Uterus (tissue), 3 donors: ENCODE measurements at regions not wholly inside any gene's neighbourhood (a gene's known extent, or its start where the extent isn't known, plus 50 kb on each side); places are given as distances from the start of the nearest gene placed in this dataset.

ENCODE experiments used
- DNase-seq, 2 donors: peaks; one replicate each; pipeline ENCODE4 v3.0.0-alpha.2; 2019 to 2020
- H3K27ac ChIP-seq, 2 donors: fragments of 200-600 bp; sonication (generic); 1 replicate in 1 of 2; 2 replicates in 1 of 2; pipeline ENCODE4 v1.5.1; 2016 to 2018
- H3K27me3 ChIP-seq, 2 donors: fragments of 200-600 bp; sonication (generic); one replicate each; pipeline ENCODE4 v1.5.1; 2018 to 2019; ENCODE audit warnings: control low read depth in 1 of 2
- H3K36me3 ChIP-seq, 2 donors: fragments of 200-600 bp; sonication (generic); one replicate each; pipeline ENCODE4 v1.5.1; 2019; ENCODE audit warnings: control low read depth in 1 of 2
- H3K4me1 ChIP-seq, 2 donors: fragments of 200-600 bp; sonication (generic); one replicate each; pipeline ENCODE4 v1.5.1; 2018 to 2019; ENCODE audit warnings: control low read depth in 1 of 2
- H3K4me3 ChIP-seq, 2 donors: fragments of 200-600 bp; sonication (generic); 1 replicate in 1 of 2; 2 replicates in 1 of 2; pipeline ENCODE4 v1.5.1; 2018 to 2019; ENCODE audit warnings: mild to moderate bottlenecking in 1 of 2
- H3K9me3 ChIP-seq, 2 donors: fragments of 200-600 bp; sonication (generic); one replicate each; pipeline ENCODE4 v1.5.1; 2019; ENCODE audit warnings: control low read depth in 1 of 2
- POLR2A ChIP-seq, 2 donors: fragments of 450-650 bp; IDR thresholded peaks; one replicate each; pipeline ENCODE4 v1.6.1; 2016; ENCODE audit warnings: antibody characterized with exemption in 2 of 2, mild to moderate bottlenecking in 1 of 2, moderate library complexity in 1 of 2
- intact Hi-C: fragments of 100-400 bp; cut with DNase I; formaldehyde crosslinking; loops from one replicate; pipeline ENCODE4 v1.15.1; 2023; ENCODE audit warnings: low total_unique reads
- TF ChIP-seq, protein P1 (sequence below), 4 experiments: fragments of 200-600 bp in 2 of 4; fragments of 450-650 bp in 2 of 4; sonication (generic) in 2 of 4; IDR thresholded peaks; one replicate each; pipeline ENCODE4 v1.5.1; 2016 to 2019; ENCODE audit warnings: antibody characterized with exemption in 4 of 4, mild to moderate bottlenecking in 2 of 4, moderate library complexity in 1 of 4
- donor health status: DM: yes; HTN: yes; CAD: no.

DNA sequence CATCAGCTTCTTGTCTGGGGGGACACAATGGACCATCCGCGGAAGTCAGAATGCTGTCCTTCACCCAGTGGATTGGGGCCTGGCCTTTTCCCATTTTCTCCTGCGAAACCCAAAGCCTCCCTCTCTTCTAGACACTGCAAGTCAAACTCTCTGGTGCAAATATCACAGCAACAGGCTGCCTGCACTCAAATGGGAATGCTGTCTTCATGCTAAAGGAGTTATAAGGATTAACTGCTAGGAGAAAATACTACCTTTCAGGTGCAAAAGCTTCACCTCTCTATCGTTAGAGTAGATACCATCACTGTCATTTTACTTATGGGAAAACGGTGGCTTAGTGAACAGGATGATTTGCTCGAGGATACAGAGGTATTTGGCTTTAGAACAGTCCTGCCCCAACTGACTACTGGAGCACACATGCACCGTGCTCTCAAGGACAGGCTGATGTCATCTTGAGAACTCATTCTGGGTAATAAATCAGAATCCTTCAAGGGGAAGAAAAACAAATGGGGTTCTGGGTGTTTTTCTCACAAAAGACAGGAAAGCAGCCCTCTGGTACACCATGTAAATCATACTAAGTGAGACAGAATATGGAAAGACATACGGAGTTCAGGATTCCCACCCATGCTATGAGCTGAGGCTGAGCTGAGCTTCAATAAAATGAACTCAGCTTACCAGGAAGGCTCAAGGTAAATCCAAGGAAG is 100.9 kb downstream of the SAMD9 start:
- no peak overlapping the region for H3K27ac ChIP-seq
- no peaks in the 10 kb centered on the region for H3K36me3 ChIP-seq
- H3K4me3 ChIP-seq, result no peak overlapping the region
- peaks cover 0 to 7% of the 10 kb centered on the region in 2 donors for H3K4me1 ChIP-seq
- intact Hi-C loops, result no loop called here
- DNase-seq, result no peak
- H3K27me3 ChIP-seq, result no peaks in the 10 kb centered on the region
- no peak for TF ChIP-seq POLR2A (IDR thresholded peaks at IDR 0.05)
- TF ChIP-seq, protein P1, sequence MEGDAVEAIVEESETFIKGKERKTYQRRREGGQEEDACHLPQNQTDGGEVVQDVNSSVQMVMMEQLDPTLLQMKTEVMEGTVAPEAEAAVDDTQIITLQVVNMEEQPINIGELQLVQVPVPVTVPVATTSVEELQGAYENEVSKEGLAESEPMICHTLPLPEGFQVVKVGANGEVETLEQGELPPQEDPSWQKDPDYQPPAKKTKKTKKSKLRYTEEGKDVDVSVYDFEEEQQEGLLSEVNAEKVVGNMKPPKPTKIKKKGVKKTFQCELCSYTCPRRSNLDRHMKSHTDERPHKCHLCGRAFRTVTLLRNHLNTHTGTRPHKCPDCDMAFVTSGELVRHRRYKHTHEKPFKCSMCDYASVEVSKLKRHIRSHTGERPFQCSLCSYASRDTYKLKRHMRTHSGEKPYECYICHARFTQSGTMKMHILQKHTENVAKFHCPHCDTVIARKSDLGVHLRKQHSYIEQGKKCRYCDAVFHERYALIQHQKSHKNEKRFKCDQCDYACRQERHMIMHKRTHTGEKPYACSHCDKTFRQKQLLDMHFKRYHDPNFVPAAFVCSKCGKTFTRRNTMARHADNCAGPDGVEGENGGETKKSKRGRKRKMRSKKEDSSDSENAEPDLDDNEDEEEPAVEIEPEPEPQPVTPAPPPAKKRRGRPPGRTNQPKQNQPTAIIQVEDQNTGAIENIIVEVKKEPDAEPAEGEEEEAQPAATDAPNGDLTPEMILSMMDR (IDR thresholded peaks at IDR 0.05), result no peak
- H3K9me3 ChIP-seq, result no peaks in the 10 kb centered on the region

DNA sequence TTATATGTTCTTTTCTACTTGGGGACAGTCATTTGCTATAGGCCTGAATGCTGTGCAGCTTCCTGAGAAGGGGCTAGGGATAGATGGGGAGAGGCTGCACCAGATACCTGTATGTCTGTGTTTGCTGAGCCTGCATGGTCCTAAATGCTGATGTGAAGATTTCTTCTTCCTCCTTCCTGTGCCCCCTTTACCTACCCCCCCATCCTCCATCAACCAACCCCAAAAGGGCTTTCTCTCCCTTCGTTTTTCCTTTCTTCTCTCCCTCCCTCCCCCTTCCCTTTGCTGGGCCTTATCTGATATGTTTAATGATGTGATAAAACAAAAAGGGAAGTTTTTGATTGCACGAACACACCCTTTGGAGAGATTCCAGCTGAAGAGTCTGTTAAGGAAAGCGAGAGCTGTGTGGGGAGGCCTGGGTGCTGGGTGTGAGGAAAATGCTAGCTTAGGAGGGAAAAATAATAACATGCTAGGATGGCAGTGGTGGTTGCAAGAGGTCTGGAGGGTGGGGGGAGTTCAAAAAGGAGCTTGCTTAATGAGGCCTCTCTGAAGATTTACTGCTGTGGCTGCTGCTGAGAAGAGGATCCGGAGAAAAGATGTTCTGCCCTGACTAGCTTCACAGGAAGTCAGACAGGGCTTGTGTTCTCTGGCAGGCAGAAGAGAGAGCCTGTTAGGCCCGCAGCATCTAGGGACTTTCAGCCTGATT is 101.8 kb downstream of the SAMD9 start:
- no peak overlapping the region for H3K27ac ChIP-seq
- intact Hi-C loops, result no loop called here
- H3K4me3 ChIP-seq, result no peak overlapping the region
- DNase-seq, result no peak
- H3K4me1 ChIP-seq, result peaks cover 0 to 7% of the 10 kb centered on the region in 2 donors
- no peaks in the 10 kb centered on the region for H3K27me3 ChIP-seq
- no peaks in the 10 kb centered on the region for H3K9me3 ChIP-seq
- TF ChIP-seq, protein P1 (IDR thresholded peaks at IDR 0.05), result no peak
- no peak for TF ChIP-seq POLR2A (IDR thresholded peaks at IDR 0.05)
- H3K36me3 ChIP-seq, result no peaks in the 10 kb centered on the region

DNA sequence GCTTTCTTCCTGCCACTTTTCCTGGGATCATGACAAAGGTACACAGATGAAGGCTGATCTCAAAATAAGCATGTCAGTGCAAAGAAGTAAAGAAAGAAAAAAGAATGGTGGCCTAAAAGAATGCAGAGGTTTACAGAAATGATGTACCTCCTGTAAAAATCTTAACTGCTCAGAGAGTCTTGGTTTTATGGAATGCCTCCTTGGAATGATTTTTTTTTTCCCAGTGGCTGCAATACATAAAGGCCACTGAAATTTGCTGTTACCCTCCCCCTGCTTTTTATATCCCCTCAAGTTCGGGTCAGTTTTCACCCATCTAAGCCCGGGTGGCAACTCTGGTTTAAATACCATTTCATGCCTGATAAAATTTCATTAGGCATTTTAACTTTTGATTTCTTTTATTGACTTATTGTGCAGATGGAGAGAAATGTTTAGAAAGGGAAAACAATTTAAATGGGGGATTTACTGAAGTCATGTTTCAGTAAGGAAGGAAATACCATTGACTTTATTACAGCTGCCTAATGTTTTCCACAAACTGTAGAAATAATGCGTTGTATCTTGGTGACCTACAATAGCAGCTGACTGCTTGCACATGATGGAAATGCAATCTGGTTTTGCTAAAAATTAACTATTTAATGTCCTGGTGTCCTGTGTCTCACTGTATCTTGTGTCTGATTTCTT is 102.5 kb downstream of the SAMD9 start:
- TF ChIP-seq, protein P1 (IDR thresholded peaks at IDR 0.05), result no peak
- TF ChIP-seq POLR2A (IDR thresholded peaks at IDR 0.05), result no peak
- H3K27ac ChIP-seq, result no peak overlapping the region
- DNase-seq, result no peak
- H3K27me3 ChIP-seq, result no peaks in the 10 kb centered on the region
- no peaks in the 10 kb centered on the region for H3K36me3 ChIP-seq
- no peaks in the 10 kb centered on the region for H3K9me3 ChIP-seq
- no peak overlapping the region for H3K4me3 ChIP-seq
- H3K4me1 ChIP-seq, result peaks cover 0 to 7% of the 10 kb centered on the region in 2 donors
- intact Hi-C loops, result no loop called here

DNA sequence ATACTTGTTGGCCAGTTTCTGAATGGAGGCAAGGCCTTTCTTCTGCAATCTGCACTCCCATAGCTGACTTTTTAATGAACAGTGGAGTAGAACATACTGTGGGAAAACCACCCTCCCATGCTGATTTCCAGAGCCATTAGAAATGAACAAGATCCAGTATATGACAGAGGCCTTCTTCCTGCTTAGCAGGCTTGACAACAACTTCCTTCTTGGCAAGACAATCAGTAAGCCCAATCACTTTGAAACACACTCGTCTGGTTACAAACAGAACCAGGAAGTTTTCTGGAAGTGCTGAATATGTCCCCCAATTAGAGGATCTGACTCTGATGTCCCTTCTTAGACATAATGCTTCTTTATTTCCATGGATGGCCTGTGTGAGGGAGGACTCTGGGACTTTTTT is 103.4 kb downstream of the SAMD9 start:
- no peaks in the 10 kb centered on the region for H3K27me3 ChIP-seq
- H3K4me3 ChIP-seq, result no peak overlapping the region
- no peaks in the 10 kb centered on the region for H3K9me3 ChIP-seq
- H3K36me3 ChIP-seq, result no peaks in the 10 kb centered on the region
- intact Hi-C loops, result no loop called here
- DNase-seq, result no peak
- H3K4me1 ChIP-seq, result peaks cover 0 to 7% of the 10 kb centered on the region in 2 donors
- TF ChIP-seq, protein P1 (IDR thresholded peaks at IDR 0.05), result no peak
- no peak for TF ChIP-seq POLR2A (IDR thresholded peaks at IDR 0.05)
- no peak overlapping the region for H3K27ac ChIP-seq
